SK-N-SH (cell line): ENCODE measurements at regions not wholly inside any gene's neighbourhood (a gene's known extent, or its start where the extent isn't known, plus 50 kb on each side); places are given as distances from the start of the nearest gene placed in this dataset.

Source experiments
- CTCF ChIA-PET: fragments of 300-600, 350-600 bp; formaldehyde crosslinking; extraction: SDS; loops from one replicate; lab custom pipeline; 2021; lab: Yijun Ruan, JAX
- POLR2A ChIA-PET: fragments of 350-600 bp; sonication (Branson Sonifier 250); formaldehyde crosslinking; extraction: SDS; loops from one replicate; lab custom pipeline; 2020; ENCODE audit warnings: antibody characterized with exemption, inconsistent platforms; lab: Yijun Ruan, JAX
- DNase-seq: peaks from one replicate; pipeline ENCODE4 v3.0.0; 2012
- H2AFZ ChIP-seq: fragments of 200-600 bp; sonication (generic); 2 replicates; pipeline ENCODE4 v1.8.1; 2016; ENCODE audit warnings: antibody characterized with exemption, mild to moderate bottlenecking, low read depth
- H3F3A ChIP-seq: fragments of 200-600 bp; sonication (generic); replicated peaks from 2 replicates; pipeline ENCODE3; 2016; ENCODE audit warnings: antibody characterized with exemption, mild to moderate bottlenecking; ENCODE audit not compliant: insufficient read depth
- H3K27ac ChIP-seq, 2 experiments: fragments of 200-500 bp in 1 of 2; fragments of 200-600 bp in 1 of 2; sonication (Bioruptor generic) in 1 of 2; sonication (generic), shearing (Covaris generic) in 1 of 2; 2 replicates each; pipeline versions ENCODE4 v1.5.1 to v1.6.1; 2014 to 2016; ENCODE audit warnings: low read depth in 2 of 2, inconsistent platforms in 1 of 2, low read length in 1 of 2, mild to moderate bottlenecking in 1 of 2, mixed read lengths in 1 of 2
- H3K27me3 ChIP-seq: fragments of 200-600 bp; sonication (generic), shearing (Covaris generic); 2 replicates; pipeline ENCODE4 v1.6.1; 2016; ENCODE audit warnings: mixed run types; ENCODE audit not compliant: insufficient read depth
- H3K36me3 ChIP-seq, 2 experiments: fragments of 200-500 bp in 1 of 2; fragments of 200-600 bp in 1 of 2; sonication (Bioruptor generic) in 1 of 2; sonication (generic) in 1 of 2; replicated peaks in 1 of 2; 2 replicates each; pipeline versions ENCODE3 to v1.5.1; 2014 to 2016; ENCODE audit warnings: low read length in 1 of 2, mild to moderate bottlenecking in 1 of 2; ENCODE audit not compliant: insufficient read depth in 2 of 2, control insufficient read depth in 1 of 2
- H3K4me1 ChIP-seq, 2 experiments: fragments of 200-500 bp in 1 of 2; fragments of 200-600 bp in 1 of 2; sonication (Bioruptor generic) in 1 of 2; sonication (generic), shearing (Covaris generic) in 1 of 2; 2 replicates each; pipeline versions ENCODE4 v1.5.1 to v1.6.1; 2014 to 2016; ENCODE audit warnings: low read depth in 1 of 2, low read length in 1 of 2, mixed run types in 1 of 2; ENCODE audit not compliant: insufficient read depth in 2 of 2, control insufficient read depth in 1 of 2
- H3K4me2 ChIP-seq: fragments of 200-600 bp; sonication (generic), shearing (Covaris generic); 2 replicates; pipeline ENCODE4 v1.6.1; 2017; ENCODE audit warnings: mixed run types
- H3K4me3 ChIP-seq, 2 experiments: fragments of 200-500 bp in 1 of 2; fragments of 200-600 bp in 1 of 2; sonication (Bioruptor generic) in 1 of 2; sonication (generic), shearing (Covaris generic) in 1 of 2; 2 replicates each; pipeline versions ENCODE4 v1.5.1 to v1.8.1; 2014 to 2016; ENCODE audit warnings: low read depth in 2 of 2, inconsistent platforms in 1 of 2, low read length in 1 of 2, mild to moderate bottlenecking in 1 of 2, mixed read lengths in 1 of 2, moderate library complexity in 1 of 2
- H3K79me2 ChIP-seq: fragments of 200-600 bp; sonication (generic); 2 replicates; pipeline ENCODE4 v1.8.1; 2017; ENCODE audit warnings: mild to moderate bottlenecking; ENCODE audit not compliant: insufficient read depth
- H3K9ac ChIP-seq: fragments of 200-600 bp; sonication (generic); 2 replicates; pipeline ENCODE4 v1.6.1; 2017; ENCODE audit warnings: mixed run types
- H3K9me2 ChIP-seq: fragments of 200-600 bp; sonication (generic); 2 replicates; pipeline ENCODE4 v1.6.1; 2017; ENCODE audit warnings: mixed run types
- H3K9me3 ChIP-seq: fragments of 200-600 bp; sonication (generic); 2 replicates; pipeline ENCODE4 v1.6.1; 2017; ENCODE audit warnings: mixed run types, mild to moderate bottlenecking, moderate library complexity
- H4K20me1 ChIP-seq: fragments of 200-600 bp; sonication (generic); 2 replicates; pipeline ENCODE4 v1.6.1; 2017; ENCODE audit warnings: mild to moderate bottlenecking, mixed run types; ENCODE audit not compliant: insufficient read depth
- EZH2phosphoT487 ChIP-seq: fragments of 200-600 bp; sonication (generic); IDR thresholded peaks from 2 replicates; pipeline ENCODE4 v1.6.1; 2017; ENCODE audit warnings: low read depth, mixed run types, mild to moderate bottlenecking, antibody characterized with exemption, moderate library complexity, borderline replicate concordance
- FOXJ3 ChIP-seq: sonication (generic); formaldehyde crosslinking; IDR thresholded peaks from 2 replicates; pipeline ENCODE4 v1.5.1; 2020; ENCODE audit warnings: mild to moderate bottlenecking, missing genetic modification reagents
- GABPA ChIP-seq: IDR thresholded peaks from 2 replicates; pipeline ENCODE4 v1.4.0; 2012; ENCODE audit warnings: low read depth, mild to moderate bottlenecking
- GATA2 ChIP-seq: sonication (generic); formaldehyde crosslinking; IDR thresholded peaks from 2 replicates; pipeline ENCODE4 v1.5.0; 2020; ENCODE audit warnings: mild to moderate bottlenecking, missing genetic modification reagents
- IRF3 ChIP-seq: fragments of 150-350 bp; IDR thresholded peaks from 2 replicates; pipeline ENCODE4 v1.6.1; 2016; ENCODE audit warnings: mild to moderate bottlenecking, low read depth, low read length
- JUND ChIP-seq: IDR thresholded peaks from 2 replicates; pipeline ENCODE4 v1.4.0; 2012
- MEF2A ChIP-seq: IDR thresholded peaks from 2 replicates; pipeline ENCODE4 v1.4.0; 2012; ENCODE audit warnings: low read depth, borderline replicate concordance
- PBX3 ChIP-seq: IDR thresholded peaks from 2 replicates; pipeline ENCODE4; 2012
- RAD21 ChIP-seq: IDR thresholded peaks from 2 replicates; pipeline ENCODE4 v1.6.1; 2012; ENCODE audit warnings: mild to moderate bottlenecking, low read length
- RCOR1 ChIP-seq: fragments of 150-350 bp; IDR thresholded peaks from 2 replicates; pipeline ENCODE4 v1.6.1; 2017; ENCODE audit warnings: antibody characterized with exemption, low read length
- RFX5 ChIP-seq: IDR thresholded peaks from 2 replicates; pipeline ENCODE4 v1.6.1; 2012; ENCODE audit warnings: mild to moderate bottlenecking, improper control_type of control experiment, low read length
- SMC3 ChIP-seq: IDR thresholded peaks from 2 replicates; pipeline ENCODE4 v1.6.1; 2012; ENCODE audit warnings: low read depth, low read length, improper control_type of control experiment
- TAF1 ChIP-seq: IDR thresholded peaks from 2 replicates; pipeline ENCODE4 v1.6.1; 2012; ENCODE audit warnings: low read depth, mild to moderate bottlenecking, low read length, moderate library complexity, borderline replicate concordance
- TCF12 ChIP-seq: IDR thresholded peaks from 2 replicates; pipeline ENCODE4 v1.4.0; 2012
- USF1 ChIP-seq: IDR thresholded peaks from 2 replicates; pipeline ENCODE4 v1.4.0; 2012; ENCODE audit warnings: low read depth, borderline replicate concordance
- USF2 ChIP-seq: fragments of 150-350 bp; IDR thresholded peaks from 2 replicates; pipeline ENCODE4 v1.6.1; 2017; ENCODE audit warnings: antibody characterized with exemption, low read length, low read depth, borderline replicate concordance
- YY1 ChIP-seq: IDR thresholded peaks from 2 replicates; pipeline ENCODE4 v1.4.0; 2012; ENCODE audit warnings: low read depth, mild to moderate bottlenecking
- WGBS: methylation state at CpG from one replicate; pipeline ENCODE4 v1.1.6; 2017; ENCODE audit warnings: low lambda C conversion rate; 5-methylcytosine and 5-hydroxymethylcytosine counted together
- TF ChIP-seq, protein P1 (sequence below): fragments of 200-600 bp; sonication (generic); IDR thresholded peaks from 2 replicates; pipeline ENCODE4 v1.6.1; 2017; ENCODE audit warnings: antibody characterized with exemption, mild to moderate bottlenecking, moderate library complexity
- TF ChIP-seq, protein P2 (sequence below): IDR thresholded peaks from 2 replicates; pipeline ENCODE4 v1.4.0; 2012; ENCODE audit warnings: low read depth

DNA sequence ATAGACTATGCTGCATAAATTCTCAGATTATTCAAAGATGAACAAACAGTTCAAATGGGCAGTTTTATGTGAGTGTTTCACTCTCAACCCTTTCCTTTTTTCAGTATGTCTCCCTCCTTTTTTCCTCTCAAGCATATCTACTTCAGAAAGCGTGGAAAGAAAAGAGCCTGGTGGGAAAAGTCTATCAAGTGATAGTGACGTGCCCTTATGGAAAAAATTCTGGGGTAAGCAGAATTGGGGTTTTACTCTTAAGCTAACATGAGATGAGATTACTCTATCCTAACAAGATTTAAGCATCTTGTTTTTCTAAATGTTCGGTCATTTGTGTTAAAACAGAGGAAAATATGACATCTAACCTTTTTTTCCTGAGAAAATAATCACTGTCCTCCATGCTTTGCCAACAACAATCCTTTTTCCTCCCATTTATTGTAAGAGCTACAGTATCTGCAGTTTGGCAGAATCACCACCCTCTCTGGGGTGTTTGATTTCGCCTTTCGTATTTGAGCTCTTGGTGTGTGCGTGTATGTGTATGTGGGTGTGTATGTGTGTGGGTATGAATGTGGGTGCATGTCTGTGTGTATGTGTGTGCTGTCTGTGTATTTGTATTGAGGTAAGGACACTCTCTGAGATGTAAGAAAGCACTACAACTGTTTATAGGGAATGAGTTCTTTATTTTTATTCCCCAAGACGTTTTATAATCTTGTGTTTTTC is 143.9 kb upstream of the L3MBTL4 start:
- TF ChIP-seq IRF3 (no peak), SMC3 (no peak), TAF1 (no peak), EZH2phosphoT487 (no peak), TCF12 (no peak), USF1 (no peak), RAD21 (no peak), GATA2 (no peak), RFX5 (no peak), YY1 (no peak), JUND (no peak), RCOR1 (no peak), PBX3 (no peak), MEF2A (no peak), USF2 (no peak), FOXJ3 (CRISPR knock-in tag) (no peak), GABPA (no peak)
- TF ChIP-seq, protein P1, sequence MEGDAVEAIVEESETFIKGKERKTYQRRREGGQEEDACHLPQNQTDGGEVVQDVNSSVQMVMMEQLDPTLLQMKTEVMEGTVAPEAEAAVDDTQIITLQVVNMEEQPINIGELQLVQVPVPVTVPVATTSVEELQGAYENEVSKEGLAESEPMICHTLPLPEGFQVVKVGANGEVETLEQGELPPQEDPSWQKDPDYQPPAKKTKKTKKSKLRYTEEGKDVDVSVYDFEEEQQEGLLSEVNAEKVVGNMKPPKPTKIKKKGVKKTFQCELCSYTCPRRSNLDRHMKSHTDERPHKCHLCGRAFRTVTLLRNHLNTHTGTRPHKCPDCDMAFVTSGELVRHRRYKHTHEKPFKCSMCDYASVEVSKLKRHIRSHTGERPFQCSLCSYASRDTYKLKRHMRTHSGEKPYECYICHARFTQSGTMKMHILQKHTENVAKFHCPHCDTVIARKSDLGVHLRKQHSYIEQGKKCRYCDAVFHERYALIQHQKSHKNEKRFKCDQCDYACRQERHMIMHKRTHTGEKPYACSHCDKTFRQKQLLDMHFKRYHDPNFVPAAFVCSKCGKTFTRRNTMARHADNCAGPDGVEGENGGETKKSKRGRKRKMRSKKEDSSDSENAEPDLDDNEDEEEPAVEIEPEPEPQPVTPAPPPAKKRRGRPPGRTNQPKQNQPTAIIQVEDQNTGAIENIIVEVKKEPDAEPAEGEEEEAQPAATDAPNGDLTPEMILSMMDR = no peak
- TF ChIP-seq, protein P2, sequence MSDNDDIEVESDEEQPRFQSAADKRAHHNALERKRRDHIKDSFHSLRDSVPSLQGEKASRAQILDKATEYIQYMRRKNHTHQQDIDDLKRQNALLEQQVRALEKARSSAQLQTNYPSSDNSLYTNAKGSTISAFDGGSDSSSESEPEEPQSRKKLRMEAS = no peak
- TF ChIP-seq, all 33 proteins: peak for 0
- ChIA-PET POLR2A (no interaction called here), CTCF (interaction anchor here (0.6 kb wide), 1 partner anchor 40 kb away, joined by 5 read pairs; no protein-coding TSS in a partner anchor)
- H3K36me3 ChIP-seq = no peaks in the 10 kb centered on the region
- H3K27me3 ChIP-seq = no peaks in the 10 kb centered on the region
- no peaks in the 10 kb centered on the region for H3K9me2 ChIP-seq
- H3K79me2 ChIP-seq = no peaks in the 10 kb centered on the region
- peaks cover 0 to 35% of the 10 kb centered on the region in 2 experiments; a peak in 2 of 4 replicates for H3K4me1 ChIP-seq
- H3K4me3 ChIP-seq = no peak overlapping the region
- no peak overlapping the region for H3K9ac ChIP-seq
- H4K20me1 ChIP-seq = no peaks in the 10 kb centered on the region
- DNase-seq = no peak
- peak overlapping the region in 1 of 2 experiments; percentile 96; a peak in 2 of 4 replicates for H3K27ac ChIP-seq
- H3K9me3 ChIP-seq = no peaks in the 10 kb centered on the region
- H2AFZ ChIP-seq = no peak overlapping the region
- WGBS = 77% methylated on average over 7 of the region's 7 CpGs
- no peak overlapping the region for H3K4me2 ChIP-seq
- H3F3A ChIP-seq = no peaks in the 10 kb centered on the region
